ENCODE measurements at regions not wholly inside any gene's neighbourhood (a gene's known extent, or its start where the extent isn't known, plus 50 kb on each side); places are given as distances from the start of the nearest gene placed in this dataset.

GRCh38 chr5:56656846-56657726 lies 158.3 kb upstream of the MAP3K1 start:
- H4K20me1 ChIP-seq (replicated peaks; ENCODE audit: control insufficient read depth, insufficient read depth, low read length): no peaks in the 10 kb centered on the region; the same call in 1 of the 2 replicates
- H3K9me3 ChIP-seq (replicated peaks; ENCODE audit: control insufficient read depth, insufficient read depth, low read depth, low read length): no peaks in the 10 kb centered on the region
- no peak overlapping the region for H3K4me2 ChIP-seq (ENCODE audit: insufficient read depth, low read length)
- CTCF ChIA-PET (ENCODE audit: low intra/inter-chr PET ratio): no interaction called here
- peaks cover 8 to 10% of the 10 kb centered on the region in 2 experiments; a peak in 3 of 5 replicates for H3K27me3 ChIP-seq (ENCODE audit: control insufficient read depth in 2 of 2, insufficient read depth in 2 of 2, low read length in 2 of 2)
- no peak for TF ChIP-seq HDAC8 (tag; IDR thresholded peaks at IDR 0.05)
- TF ChIP-seq ZNF431 (CRISPR knock-in tag; IDR thresholded peaks at IDR 0.05): no peak
- TF ChIP-seq TFE3 (CRISPR knock-in tag; IDR thresholded peaks at IDR 0.05): no peak
- no peak for TF ChIP-seq MCM7 (IDR thresholded peaks at IDR 0.05)
- no peak for TF ChIP-seq ELK3 (CRISPR knock-in tag; IDR thresholded peaks at IDR 0.05)
- TF ChIP-seq, protein P1, sequence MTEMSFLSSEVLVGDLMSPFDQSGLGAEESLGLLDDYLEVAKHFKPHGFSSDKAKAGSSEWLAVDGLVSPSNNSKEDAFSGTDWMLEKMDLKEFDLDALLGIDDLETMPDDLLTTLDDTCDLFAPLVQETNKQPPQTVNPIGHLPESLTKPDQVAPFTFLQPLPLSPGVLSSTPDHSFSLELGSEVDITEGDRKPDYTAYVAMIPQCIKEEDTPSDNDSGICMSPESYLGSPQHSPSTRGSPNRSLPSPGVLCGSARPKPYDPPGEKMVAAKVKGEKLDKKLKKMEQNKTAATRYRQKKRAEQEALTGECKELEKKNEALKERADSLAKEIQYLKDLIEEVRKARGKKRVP (CRISPR knock-in tag; IDR thresholded peaks at IDR 0.05): no peak
- no peaks in the 10 kb centered on the region for H3K4me1 ChIP-seq (replicated peaks in 1 of 2; ENCODE audit: control insufficient read depth in 2 of 2, insufficient read depth in 2 of 2, low read length in 2 of 2)
- intact Hi-C loops (cut with micrococcal nuclease) (no loop called here), in situ Hi-C loops (cut with MboI) (no loop called here)
- ATAC-seq (no peak), DNase-seq (ENCODE audit: extremely low read depth in 1 of 4, low spot score in 3 of 4) (no peak), FAIRE-seq (no peak)
- H3K27ac ChIP-seq (ENCODE audit: extremely low read depth, low read depth, low read length): no peak overlapping the region
- no peaks in the 10 kb centered on the region for H3K36me3 ChIP-seq (ENCODE audit: control insufficient read depth, insufficient read depth, low read length)
- no peaks in the 10 kb centered on the region for H3K79me2 ChIP-seq (ENCODE audit: control insufficient read depth, insufficient read depth, low read length)
- no peaks in the 10 kb centered on the region for H3K9me1 ChIP-seq (ENCODE audit: control insufficient read depth, insufficient read depth, low read length)
- 0% methylated on average over 2 of the region's 2 CpGs for WGBS (ENCODE audit: insufficient coverage, low coverage, missing lambda C conversion rate)
- no peak overlapping the region for H2AFZ ChIP-seq (ENCODE audit: low read depth, low read length)
- H3K9ac ChIP-seq (ENCODE audit: insufficient read depth in 1 of 2, low read depth in 2 of 2, low read length in 2 of 2): no peak overlapping the region
- POLR2A ChIA-PET: interaction anchor here (0.9 kb wide), 1 partner anchor 24 kb away, joined by 3 read pairs; no protein-coding TSS in a partner anchor
- no TSS peak for BruUV-seq (replicated peaks)
- H3K4me3 ChIP-seq: no peak overlapping the region

All from K562 (cell line).